ENCODE measurements at regions not wholly inside any gene's neighbourhood (a gene's known extent, or its start where the extent isn't known, plus 50 kb on each side); places are given as distances from the start of the nearest gene placed in this dataset.

DNA sequence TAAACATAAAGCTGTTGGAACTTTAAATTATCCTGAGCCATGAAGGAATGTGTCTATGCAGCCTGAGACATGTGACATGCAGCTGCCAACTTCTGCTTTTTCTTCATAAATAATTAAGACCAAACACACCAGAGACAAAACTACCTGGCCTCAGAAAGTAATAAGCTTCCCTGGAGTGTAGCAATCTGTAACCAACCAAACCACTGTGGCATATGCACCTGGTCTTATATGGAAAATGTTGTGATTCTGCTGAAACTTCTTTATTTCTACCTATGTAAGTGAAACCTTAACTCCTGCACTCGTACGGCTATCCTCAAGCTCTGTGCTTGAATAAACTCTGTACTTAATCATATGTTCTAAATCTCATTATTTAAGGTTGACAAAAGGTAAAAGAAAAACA lies 515.0 kb downstream of the TMEM182 start:
- H2AFZ ChIP-seq (ENCODE audit: low read depth, low read length) = no peak overlapping the region
- no peaks in the 10 kb centered on the region for H3K27me3 ChIP-seq (ENCODE audit: insufficient read depth, low read length, poor library complexity)
- TF ChIP-seq, protein P1, sequence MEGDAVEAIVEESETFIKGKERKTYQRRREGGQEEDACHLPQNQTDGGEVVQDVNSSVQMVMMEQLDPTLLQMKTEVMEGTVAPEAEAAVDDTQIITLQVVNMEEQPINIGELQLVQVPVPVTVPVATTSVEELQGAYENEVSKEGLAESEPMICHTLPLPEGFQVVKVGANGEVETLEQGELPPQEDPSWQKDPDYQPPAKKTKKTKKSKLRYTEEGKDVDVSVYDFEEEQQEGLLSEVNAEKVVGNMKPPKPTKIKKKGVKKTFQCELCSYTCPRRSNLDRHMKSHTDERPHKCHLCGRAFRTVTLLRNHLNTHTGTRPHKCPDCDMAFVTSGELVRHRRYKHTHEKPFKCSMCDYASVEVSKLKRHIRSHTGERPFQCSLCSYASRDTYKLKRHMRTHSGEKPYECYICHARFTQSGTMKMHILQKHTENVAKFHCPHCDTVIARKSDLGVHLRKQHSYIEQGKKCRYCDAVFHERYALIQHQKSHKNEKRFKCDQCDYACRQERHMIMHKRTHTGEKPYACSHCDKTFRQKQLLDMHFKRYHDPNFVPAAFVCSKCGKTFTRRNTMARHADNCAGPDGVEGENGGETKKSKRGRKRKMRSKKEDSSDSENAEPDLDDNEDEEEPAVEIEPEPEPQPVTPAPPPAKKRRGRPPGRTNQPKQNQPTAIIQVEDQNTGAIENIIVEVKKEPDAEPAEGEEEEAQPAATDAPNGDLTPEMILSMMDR (IDR thresholded peaks at IDR 0.05; ENCODE audit: borderline replicate concordance, extremely low read depth, low read length, poor library complexity, severe bottlenecking) = no peak
- no peak for TF ChIP-seq EZH2 (IDR thresholded peaks at IDR 0.05; ENCODE audit: borderline replicate concordance, low read depth, low read length, severe bottlenecking)
- H3K27ac ChIP-seq (ENCODE audit: low read length) = no peak overlapping the region
- no peak overlapping the region for H3K4me2 ChIP-seq (ENCODE audit: insufficient read depth, low read length)
- H3K9ac ChIP-seq (ENCODE audit: low read depth, low read length) = no peak overlapping the region
- DNase-seq (no peak), ATAC-seq (ENCODE audit: insufficient read depth, low read depth) (no peak)
- peaks cover 4% of the 10 kb centered on the region for H3K9me3 ChIP-seq (ENCODE audit: insufficient read depth, low read length, severe bottlenecking)
- H3K4me3 ChIP-seq (ENCODE audit: low read depth in 1 of 2, low read length in 2 of 2) = no peak overlapping the region
- H3K4me1 ChIP-seq (ENCODE audit: insufficient read depth, low read length) = no peaks in the 10 kb centered on the region
- no peaks in the 10 kb centered on the region for H3K36me3 ChIP-seq (ENCODE audit: insufficient read depth, low read length)
- H4K20me1 ChIP-seq (ENCODE audit: insufficient read depth, low read length) = no peaks in the 10 kb centered on the region
- no peaks in the 10 kb centered on the region for H3K79me2 ChIP-seq (ENCODE audit: insufficient read depth, low read length)

GRCh38 chr2:103284750-103285149 lies 522.9 kb downstream of the TMEM182 start:
- no peaks in the 10 kb centered on the region for H4K20me1 ChIP-seq (ENCODE audit: insufficient read depth, low read length)
- H3K9me3 ChIP-seq (ENCODE audit: insufficient read depth, low read length, severe bottlenecking) = no peaks in the 10 kb centered on the region
- H3K4me2 ChIP-seq (ENCODE audit: insufficient read depth, low read length) = no peak overlapping the region
- H3K27me3 ChIP-seq (ENCODE audit: insufficient read depth, low read length, poor library complexity) = no peaks in the 10 kb centered on the region
- H3K36me3 ChIP-seq (ENCODE audit: insufficient read depth, low read length) = no peaks in the 10 kb centered on the region
- ATAC-seq (ENCODE audit: insufficient read depth, low read depth) = no peak
- no peaks in the 10 kb centered on the region for H3K79me2 ChIP-seq (ENCODE audit: insufficient read depth, low read length)
- no peak overlapping the region for H3K9ac ChIP-seq (ENCODE audit: low read depth, low read length)
- H2AFZ ChIP-seq (ENCODE audit: low read depth, low read length) = no peak overlapping the region
- no peak overlapping the region for H3K27ac ChIP-seq (ENCODE audit: low read length)
- TF ChIP-seq, protein P1 (IDR thresholded peaks at IDR 0.05; ENCODE audit: borderline replicate concordance, extremely low read depth, low read length, poor library complexity, severe bottlenecking) = no peak
- no peak for DNase-seq
- H3K4me3 ChIP-seq (ENCODE audit: low read depth in 1 of 2, low read length in 2 of 2) = no peak overlapping the region
- H3K4me1 ChIP-seq (ENCODE audit: insufficient read depth, low read length) = no peaks in the 10 kb centered on the region

- no peak overlapping the region for H2AFZ ChIP-seq (ENCODE audit: low read depth, low read length)
- no peaks in the 10 kb centered on the region for H3K36me3 ChIP-seq (ENCODE audit: insufficient read depth, low read length)
- no peaks in the 10 kb centered on the region for H4K20me1 ChIP-seq (ENCODE audit: insufficient read depth, low read length)
- no peaks in the 10 kb centered on the region for H3K9me3 ChIP-seq (ENCODE audit: insufficient read depth, low read length, severe bottlenecking)
- DNase-seq = no peak
- H3K27ac ChIP-seq (ENCODE audit: low read length) = no peak overlapping the region
- ATAC-seq (ENCODE audit: insufficient read depth, low read depth) = no peak
- H3K4me3 ChIP-seq (ENCODE audit: low read depth in 1 of 2, low read length in 2 of 2) = no peak overlapping the region
- H3K4me2 ChIP-seq (ENCODE audit: insufficient read depth, low read length) = no peak overlapping the region
- no peaks in the 10 kb centered on the region for H3K27me3 ChIP-seq (ENCODE audit: insufficient read depth, low read length, poor library complexity)
- H3K79me2 ChIP-seq (ENCODE audit: insufficient read depth, low read length) = no peaks in the 10 kb centered on the region
- TF ChIP-seq, protein P1 (IDR thresholded peaks at IDR 0.05; ENCODE audit: borderline replicate concordance, extremely low read depth, low read length, poor library complexity, severe bottlenecking) = no peak
- no peak for TF ChIP-seq EZH2 (IDR thresholded peaks at IDR 0.05; ENCODE audit: borderline replicate concordance, low read depth, low read length, severe bottlenecking)
- no peak overlapping the region for H3K9ac ChIP-seq (ENCODE audit: low read depth, low read length)
- H3K4me1 ChIP-seq (ENCODE audit: insufficient read depth, low read length) = no peaks in the 10 kb centered on the region
Observed at GRCh38 chr2:103285354-103285753, 523.5 kb downstream of the TMEM182 start.

DNA sequence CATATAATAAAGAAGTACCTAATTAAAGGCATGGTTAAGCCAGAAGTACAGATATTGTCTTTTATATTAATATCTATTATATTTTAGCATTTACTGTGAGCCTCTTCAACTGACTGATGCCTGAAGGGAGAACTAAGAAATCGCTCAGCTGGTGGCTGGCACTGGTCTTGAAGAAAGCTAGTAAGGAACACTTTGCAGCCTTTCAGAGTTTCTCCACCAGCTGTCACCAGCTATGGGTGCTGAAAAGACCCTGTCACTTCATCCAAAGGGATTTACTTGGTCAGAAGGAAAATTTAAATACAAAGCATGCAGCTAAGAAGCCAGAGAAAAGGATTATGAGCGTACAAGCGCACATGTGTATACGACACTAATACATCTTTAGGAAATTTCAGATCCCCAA lies 525.9 kb downstream of the TMEM182 start:
- Histone ChIP-seq H3K27me3 (ENCODE audit: insufficient read depth, low read length, poor library complexity) (no peaks in the 10 kb centered on the region), H3K4me1 (ENCODE audit: insufficient read depth, low read length) (no peaks in the 10 kb centered on the region), H3K4me2 (ENCODE audit: insufficient read depth, low read length) (no peak overlapping the region), H4K20me1 (ENCODE audit: insufficient read depth, low read length) (no peaks in the 10 kb centered on the region), H3K9ac (ENCODE audit: low read depth, low read length) (no peak overlapping the region), H3K9me3 (ENCODE audit: insufficient read depth, low read length, severe bottlenecking) (no peaks in the 10 kb centered on the region), H2AFZ (ENCODE audit: low read depth, low read length) (no peak overlapping the region), H3K4me3 (ENCODE audit: low read depth in 1 of 2, low read length in 2 of 2) (no peak overlapping the region), H3K27ac (ENCODE audit: low read length) (no peak overlapping the region), H3K79me2 (ENCODE audit: insufficient read depth, low read length) (no peaks in the 10 kb centered on the region), H3K36me3 (ENCODE audit: insufficient read depth, low read length) (no peaks in the 10 kb centered on the region)
- no peak for ATAC-seq (ENCODE audit: insufficient read depth, low read depth)
- no peak for TF ChIP-seq EZH2 (IDR thresholded peaks at IDR 0.05; ENCODE audit: borderline replicate concordance, low read depth, low read length, severe bottlenecking)
- TF ChIP-seq, protein P1 (IDR thresholded peaks at IDR 0.05; ENCODE audit: borderline replicate concordance, extremely low read depth, low read length, poor library complexity, severe bottlenecking) = no peak
- DNase-seq = no peak

Measured in DND-41 (cell line).